Tibial nerve (tissue), 4 donors: ENCODE measurements at regions not wholly inside any gene's neighbourhood (a gene's known extent, or its start where the extent isn't known, plus 50 kb on each side); places are given as distances from the start of the nearest gene placed in this dataset.

Experiments
- CTCF ChIP-seq, 5 experiments: fragments of 200-600 bp in 3 of 5; fragments of 450-650 bp in 2 of 5; sonication (generic) in 3 of 5; IDR thresholded peaks; one replicate each; pipeline ENCODE4 v1.5.1; 2016 to 2019; ENCODE audit warnings: antibody characterized with exemption in 5 of 5, mild to moderate bottlenecking in 3 of 5, moderate library complexity in 2 of 5
- EP300 ChIP-seq, 2 donors: sonication (generic); formaldehyde crosslinking; IDR thresholded peaks; one replicate each; pipeline ENCODE4 v1.6.1; 2017; ENCODE audit warnings: antibody characterized with exemption in 2 of 2, mild to moderate bottlenecking in 1 of 2

- no peak for TF ChIP-seq CTCF (IDR thresholded peaks at IDR 0.05)
- TF ChIP-seq EP300 (IDR thresholded peaks at IDR 0.05), result no peak
Measured at GRCh38 chr10:8315619-8316021, 261.1 kb downstream of the GATA3 start.
